GM10266 (cell line): ENCODE measurements at regions not wholly inside any gene's neighbourhood (a gene's known extent, or its start where the extent isn't known, plus 50 kb on each side); places are given as distances from the start of the nearest gene placed in this dataset.

Experiments used
- DNase-seq: peaks from one replicate; pipeline ENCODE4 v3.0.0; 2012; ENCODE audit errors: extremely low spot score
- CTCF ChIP-seq: IDR thresholded peaks from 2 replicates; pipeline ENCODE4 v1.5.1; 2012; ENCODE audit warnings: mild to moderate bottlenecking, low read depth; ENCODE audit not compliant: control insufficient read depth, insufficient read depth; ENCODE audit errors: missing control alignments

- no peak for TF ChIP-seq CTCF
- DNase-seq: no peak
Observed at GRCh38 chr2:145729993-145730770, 1210.3 kb upstream of the ZEB2 start.

GRCh38 chr2:145729481-145729880 is 1209.6 kb upstream of the ZEB2 start:
- TF ChIP-seq CTCF: no peak
- DNase-seq: no peak

- TF ChIP-seq CTCF: no peak
- DNase-seq: no peak
Observed at GRCh38 chr2:145728511-145728910, 1208.6 kb upstream of the ZEB2 start.

- no peak for TF ChIP-seq CTCF
- DNase-seq: no peak
Observed at GRCh38 chr2:145725876-145726275, 1206.0 kb upstream of the ZEB2 start.

- no peak for DNase-seq
- no peak for TF ChIP-seq CTCF
Observed at GRCh38 chr2:145724311-145724898, 1204.5 kb upstream of the ZEB2 start.

GRCh38 chr2:145723872-145724271 is 1204.0 kb upstream of the ZEB2 start:
- DNase-seq: no peak
- TF ChIP-seq CTCF: no peak

- no peak for TF ChIP-seq CTCF
- no peak for DNase-seq
Observed at GRCh38 chr2:145721681-145722080, 1201.8 kb upstream of the ZEB2 start.
